ENCODE measurements at regions not wholly inside any gene's neighbourhood (a gene's known extent, or its start where the extent isn't known, plus 50 kb on each side); places are given as distances from the start of the nearest gene placed in this dataset.

DNA sequence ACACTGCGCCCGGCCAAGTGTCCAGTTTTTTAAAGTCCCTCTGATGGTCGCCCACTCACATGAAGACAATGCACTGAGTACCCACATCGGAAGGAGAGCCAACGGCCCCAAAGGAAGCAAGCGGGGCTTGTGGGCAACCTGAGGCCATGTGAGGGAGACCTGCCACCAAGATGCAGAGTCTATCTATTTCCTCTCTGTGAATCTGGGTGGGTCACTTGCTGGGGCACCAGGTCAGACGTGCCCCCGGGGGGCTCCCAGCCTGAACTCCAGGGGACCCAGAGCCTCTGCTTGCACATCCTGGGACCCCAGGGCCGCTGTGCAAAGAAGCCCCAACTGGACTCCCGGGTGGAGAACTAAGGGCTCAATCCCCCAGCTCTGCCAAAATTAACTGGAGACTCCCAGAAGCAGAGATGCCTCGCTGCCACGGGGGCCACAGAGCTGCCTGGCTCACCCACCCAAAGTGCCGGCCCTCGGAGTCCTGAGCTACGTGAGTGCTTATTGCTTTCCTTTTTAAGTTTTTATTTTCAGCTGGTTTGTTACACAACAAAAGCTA lies 106.4 kb downstream of the BRD1 start:
- H3K9ac ChIP-seq (ENCODE audit: low read depth, low read length), result no peak overlapping the region
- no peaks in the 10 kb centered on the region for H3K36me3 ChIP-seq (ENCODE audit: insufficient read depth, low read depth, low read length)
- H3K4me1 ChIP-seq (ENCODE audit: insufficient read depth, low read length), result peaks cover 5% of the 10 kb centered on the region
- no peak overlapping the region for H3K4me3 ChIP-seq (ENCODE audit: low read length)
- H3K27ac ChIP-seq (ENCODE audit: low read length), result no peak overlapping the region
- H3K9me3 ChIP-seq (ENCODE audit: insufficient read depth, low read depth, low read length), result no peaks in the 10 kb centered on the region
- peaks cover 55% of the 10 kb centered on the region for H3K27me3 ChIP-seq (ENCODE audit: insufficient read depth, low read length)

DNA sequence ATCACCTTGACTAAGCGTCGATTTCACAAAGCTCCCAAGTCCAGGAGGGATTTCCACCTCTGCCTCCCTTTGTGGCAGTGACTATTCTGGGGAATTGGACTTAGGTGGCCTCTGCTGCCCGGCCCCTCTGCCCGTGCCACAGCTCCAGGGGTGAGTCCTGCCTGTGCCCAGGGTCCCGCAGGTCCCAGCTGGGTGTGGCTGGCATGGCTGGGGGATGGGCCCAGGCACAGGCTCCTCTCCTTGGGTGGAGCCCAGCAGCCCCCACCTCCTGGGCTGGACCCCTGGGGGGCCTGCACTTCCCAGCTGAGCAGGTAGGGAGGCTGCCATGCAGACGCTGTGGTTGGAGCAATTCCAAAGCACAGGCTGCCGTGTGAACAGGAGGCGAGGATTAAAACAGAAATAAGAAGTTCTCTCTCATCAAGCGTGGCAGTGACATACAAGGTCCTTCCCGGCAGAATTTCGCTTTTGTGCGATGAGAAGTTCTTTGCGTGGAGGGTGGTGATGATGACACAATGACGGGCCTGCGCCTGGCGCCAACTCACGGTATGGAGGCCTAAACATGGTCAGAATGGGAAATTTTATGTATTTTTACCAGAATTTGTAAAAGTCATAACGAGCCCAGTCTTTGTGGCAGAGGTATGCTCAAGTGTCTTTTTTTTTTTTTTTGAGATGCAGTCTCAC lies 107.3 kb downstream of the BRD1 start:
- Histone ChIP-seq H3K27ac (ENCODE audit: low read length) (no peak overlapping the region), H3K4me3 (ENCODE audit: low read length) (no peak overlapping the region), H3K4me1 (ENCODE audit: insufficient read depth, low read length) (peaks cover 5% of the 10 kb centered on the region), H3K9me3 (ENCODE audit: insufficient read depth, low read depth, low read length) (no peaks in the 10 kb centered on the region), H3K27me3 (ENCODE audit: insufficient read depth, low read length) (peaks cover 55% of the 10 kb centered on the region), H3K9ac (ENCODE audit: low read depth, low read length) (no peak overlapping the region), H3K36me3 (ENCODE audit: insufficient read depth, low read depth, low read length) (no peaks in the 10 kb centered on the region)

DNA sequence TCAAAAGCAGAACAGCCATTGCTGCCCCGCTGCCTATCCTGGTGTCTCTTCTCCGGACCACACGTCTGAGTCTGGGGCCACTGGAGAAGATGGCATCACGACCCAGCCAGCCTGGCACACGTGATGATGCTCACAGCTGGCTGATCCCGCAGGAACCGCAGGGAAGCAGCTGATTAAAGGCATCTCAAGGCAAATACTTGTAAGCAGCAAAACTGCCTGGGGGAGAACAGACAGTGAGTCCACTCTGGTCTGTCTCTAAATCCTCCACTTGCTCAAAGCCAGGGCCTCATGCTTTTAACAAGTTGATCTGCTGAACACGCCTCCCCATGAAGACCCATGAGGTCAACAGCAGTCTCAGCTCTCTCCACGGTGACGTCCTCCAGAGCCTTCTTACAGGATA lies 108.6 kb downstream of the BRD1 start:
- Histone ChIP-seq H3K36me3 (ENCODE audit: insufficient read depth, low read depth, low read length) (no peaks in the 10 kb centered on the region), H3K9ac (ENCODE audit: low read depth, low read length) (no peak overlapping the region), H3K9me3 (ENCODE audit: insufficient read depth, low read depth, low read length) (no peaks in the 10 kb centered on the region), H3K27ac (ENCODE audit: low read length) (no peak overlapping the region), H3K4me1 (ENCODE audit: insufficient read depth, low read length) (peaks cover 5% of the 10 kb centered on the region), H3K27me3 (ENCODE audit: insufficient read depth, low read length) (peaks cover 42% of the 10 kb centered on the region), H3K4me3 (ENCODE audit: low read length) (no peak overlapping the region)

DNA sequence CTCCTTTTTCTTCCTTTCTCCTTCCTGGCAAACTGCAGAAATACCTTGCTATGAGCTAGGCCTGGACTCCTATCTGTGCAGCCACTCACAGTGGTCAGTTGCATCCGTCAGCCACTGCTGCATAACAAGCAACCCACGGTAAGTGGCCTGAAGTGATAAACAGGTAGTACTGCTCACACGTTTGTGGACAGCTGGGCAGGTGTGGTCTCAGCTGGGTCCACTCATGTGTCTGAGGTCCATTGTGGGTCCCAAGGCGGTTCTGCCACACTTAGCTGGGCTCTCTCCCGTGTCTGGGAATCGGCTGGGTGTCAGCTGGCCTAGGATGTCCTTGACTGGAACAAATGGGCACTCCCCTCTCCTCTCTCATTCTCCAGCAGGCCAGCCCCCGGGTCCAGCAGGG lies 109.3 kb downstream of the BRD1 start:
- Histone ChIP-seq H3K9me3 (ENCODE audit: insufficient read depth, low read depth, low read length) (no peaks in the 10 kb centered on the region), H3K9ac (ENCODE audit: low read depth, low read length) (no peak overlapping the region), H3K4me1 (ENCODE audit: insufficient read depth, low read length) (peaks cover 5% of the 10 kb centered on the region), H3K36me3 (ENCODE audit: insufficient read depth, low read depth, low read length) (no peaks in the 10 kb centered on the region), H3K27me3 (ENCODE audit: insufficient read depth, low read length) (peaks cover 36% of the 10 kb centered on the region), H3K4me3 (ENCODE audit: low read length) (no peak overlapping the region), H3K27ac (ENCODE audit: low read length) (no peak overlapping the region)

DNA sequence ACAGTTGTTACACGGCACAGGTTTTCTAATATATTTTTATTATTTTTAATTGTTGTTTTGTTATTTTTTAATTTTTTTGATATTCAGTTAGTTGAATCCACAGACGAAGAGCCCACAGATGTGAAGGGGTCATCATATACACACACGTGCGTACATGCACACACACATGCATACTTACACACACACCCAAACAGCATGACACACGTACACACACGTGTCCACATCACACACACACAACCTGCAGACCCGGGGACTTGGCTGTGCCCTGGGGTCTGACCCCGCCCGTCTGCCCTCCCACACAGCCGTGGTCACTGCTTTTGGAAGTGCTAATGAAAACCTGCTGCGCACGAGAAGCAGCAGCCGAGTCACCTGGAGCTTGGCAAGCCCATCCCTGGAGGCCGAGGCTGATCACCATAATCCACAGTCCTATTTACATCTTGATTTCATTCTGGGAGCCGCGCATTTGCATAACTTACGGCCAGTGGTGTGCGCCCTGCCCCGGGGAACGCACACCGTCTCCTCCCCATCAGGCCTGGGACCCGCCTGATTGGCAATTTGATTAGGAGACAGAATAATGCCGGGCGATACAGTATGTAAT lies 110.3 kb downstream of the BRD1 start:
- peaks cover 5% of the 10 kb centered on the region for H3K4me1 ChIP-seq (ENCODE audit: insufficient read depth, low read length)
- H3K4me3 ChIP-seq (ENCODE audit: low read length), result no peak overlapping the region
- no peaks in the 10 kb centered on the region for H3K36me3 ChIP-seq (ENCODE audit: insufficient read depth, low read depth, low read length)
- H3K27ac ChIP-seq (ENCODE audit: low read length), result no peak overlapping the region
- H3K9me3 ChIP-seq (ENCODE audit: insufficient read depth, low read depth, low read length), result no peaks in the 10 kb centered on the region
- no peak overlapping the region for H3K9ac ChIP-seq (ENCODE audit: low read depth, low read length)
- H3K27me3 ChIP-seq (ENCODE audit: insufficient read depth, low read length), result peaks cover 38% of the 10 kb centered on the region

DNA sequence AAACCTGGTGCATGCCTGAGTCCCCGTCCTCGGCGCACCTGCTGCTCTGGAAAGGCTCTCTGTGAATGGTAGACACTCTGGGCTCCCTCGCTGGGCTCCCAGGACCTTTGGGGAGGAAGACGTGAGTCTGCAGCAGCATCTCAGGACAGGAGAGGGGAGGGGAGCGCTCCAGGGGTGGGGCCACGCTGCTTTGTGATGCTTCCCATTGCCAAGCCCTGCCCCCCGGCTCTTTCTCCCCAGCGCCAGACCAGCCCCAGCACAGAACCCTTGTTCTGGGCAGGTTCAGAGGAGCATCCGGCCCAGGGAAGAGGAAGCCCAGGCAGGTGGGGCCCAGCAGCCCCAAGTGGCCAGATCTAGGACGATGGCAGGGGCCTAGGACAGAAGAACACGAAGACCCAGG lies 111.2 kb downstream of the BRD1 start:
- H3K36me3 ChIP-seq (ENCODE audit: insufficient read depth, low read depth, low read length), result no peaks in the 10 kb centered on the region
- peaks cover 5% of the 10 kb centered on the region for H3K4me1 ChIP-seq (ENCODE audit: insufficient read depth, low read length)
- no peak overlapping the region for H3K27ac ChIP-seq (ENCODE audit: low read length)
- no peaks in the 10 kb centered on the region for H3K9me3 ChIP-seq (ENCODE audit: insufficient read depth, low read depth, low read length)
- peaks cover 40% of the 10 kb centered on the region for H3K27me3 ChIP-seq (ENCODE audit: insufficient read depth, low read length)
- no peak overlapping the region for H3K9ac ChIP-seq (ENCODE audit: low read depth, low read length)
- no peak overlapping the region for H3K4me3 ChIP-seq (ENCODE audit: low read length)

DNA sequence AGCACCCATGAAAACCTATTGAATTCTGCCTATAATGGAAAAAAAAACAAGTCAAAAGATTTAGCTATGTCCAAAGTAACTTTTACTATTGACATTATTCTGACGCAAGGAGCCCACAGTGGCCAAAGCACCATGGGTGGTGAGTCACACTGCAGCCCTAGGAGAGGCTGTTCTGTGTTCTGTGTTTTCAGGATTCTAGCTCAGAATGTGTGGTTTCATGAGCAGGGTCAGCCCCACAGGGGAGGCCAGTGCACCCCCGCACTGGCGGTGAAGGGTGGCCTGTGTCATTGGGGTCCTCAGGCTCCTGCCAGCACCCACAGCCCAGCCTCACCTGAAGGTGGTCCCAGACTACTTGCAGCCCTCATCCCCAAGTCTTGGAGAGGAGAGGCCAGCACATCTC lies 112.2 kb downstream of the BRD1 start:
- Histone ChIP-seq H3K4me1 (ENCODE audit: insufficient read depth, low read length) (peaks cover 5% of the 10 kb centered on the region), H3K9ac (ENCODE audit: low read depth, low read length) (no peak overlapping the region), H3K27me3 (ENCODE audit: insufficient read depth, low read length) (peaks cover 40% of the 10 kb centered on the region), H3K4me3 (ENCODE audit: low read length) (no peak overlapping the region), H3K27ac (ENCODE audit: low read length) (no peak overlapping the region), H3K36me3 (ENCODE audit: insufficient read depth, low read depth, low read length) (no peaks in the 10 kb centered on the region), H3K9me3 (ENCODE audit: insufficient read depth, low read depth, low read length) (no peaks in the 10 kb centered on the region)

DNA sequence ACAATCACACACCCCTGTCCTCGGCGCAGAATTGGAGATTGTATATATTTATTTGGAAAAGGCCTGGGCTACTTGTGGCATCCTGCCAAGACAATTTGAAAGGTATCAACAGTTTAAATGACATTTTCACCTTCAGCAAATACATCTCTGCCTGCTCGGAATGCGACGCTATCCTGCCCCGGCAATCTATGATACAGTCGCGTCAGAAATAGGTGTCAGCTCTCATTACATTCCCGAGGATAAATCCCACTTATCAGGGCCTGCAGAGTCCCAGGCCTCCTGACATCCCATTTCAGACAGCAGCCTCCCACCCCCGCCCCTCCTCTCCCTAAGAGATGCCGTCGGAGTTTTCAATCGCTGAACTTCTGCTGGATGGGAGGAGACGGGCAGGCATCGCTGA lies 114.7 kb downstream of the BRD1 start:
- peaks cover 5% of the 10 kb centered on the region for H3K4me1 ChIP-seq (ENCODE audit: insufficient read depth, low read length)
- no peak overlapping the region for H3K4me3 ChIP-seq (ENCODE audit: low read length)
- H3K27ac ChIP-seq (ENCODE audit: low read length), result no peak overlapping the region
- H3K36me3 ChIP-seq (ENCODE audit: insufficient read depth, low read depth, low read length), result no peaks in the 10 kb centered on the region
- no peaks in the 10 kb centered on the region for H3K9me3 ChIP-seq (ENCODE audit: insufficient read depth, low read depth, low read length)
- H3K9ac ChIP-seq (ENCODE audit: low read depth, low read length), result no peak overlapping the region
- H3K27me3 ChIP-seq (ENCODE audit: insufficient read depth, low read length), result peaks cover 29% of the 10 kb centered on the region

DNA sequence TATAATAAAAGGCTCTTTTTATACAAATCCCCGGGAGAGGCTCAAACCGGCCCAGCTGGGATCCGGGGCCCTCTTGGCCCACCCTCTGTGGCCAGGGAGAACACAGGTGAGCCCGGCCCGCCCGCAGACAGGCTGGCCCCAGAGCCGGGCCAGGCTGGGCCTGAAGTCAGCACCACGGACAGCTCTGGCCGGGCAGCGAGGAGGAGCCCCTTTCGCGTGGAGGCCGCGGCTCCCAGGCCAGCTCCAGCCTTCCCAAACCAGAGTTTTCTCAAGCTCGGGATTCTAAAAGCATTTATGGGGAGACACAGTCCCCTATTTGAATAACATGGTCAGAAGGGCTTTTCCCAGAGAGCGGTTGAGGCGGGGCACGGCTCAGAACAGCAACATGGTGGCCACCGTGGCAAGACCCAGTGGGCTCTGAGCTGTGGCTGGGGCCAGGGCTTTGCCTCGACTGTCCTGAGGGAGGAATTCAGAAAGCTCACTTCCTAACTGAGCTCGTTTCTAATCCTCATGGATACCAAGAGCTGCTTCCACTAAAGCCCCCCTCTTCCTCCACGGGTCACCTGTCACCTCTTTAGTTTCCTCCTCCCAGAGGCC lies 115.4 kb downstream of the BRD1 start:
- H3K27me3 ChIP-seq (ENCODE audit: insufficient read depth, low read length), result peaks cover 26% of the 10 kb centered on the region

DNA sequence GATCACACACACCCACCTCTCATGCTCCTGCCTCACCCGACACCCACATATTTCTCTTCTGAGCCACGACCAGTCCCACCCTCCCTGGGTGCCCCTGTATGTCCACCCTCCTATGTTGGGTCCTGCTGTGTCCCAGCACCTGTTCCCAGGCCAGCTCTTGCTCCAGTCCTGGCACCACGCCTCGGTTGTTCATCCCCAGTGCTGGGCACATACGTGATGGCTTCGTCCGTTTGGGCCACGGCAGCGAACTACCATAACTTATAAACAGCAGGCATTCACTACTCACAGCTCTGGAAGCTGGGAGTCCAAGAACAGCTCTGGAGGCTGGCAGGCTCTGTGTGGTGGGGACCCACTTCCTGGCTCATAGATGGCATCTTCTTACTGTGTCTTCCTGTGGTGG lies 116.9 kb downstream of the BRD1 start:
- Histone ChIP-seq H3K27me3 (ENCODE audit: insufficient read depth, low read length) (peaks cover 13% of the 10 kb centered on the region), H3K9me3 (ENCODE audit: insufficient read depth, low read depth, low read length) (no peaks in the 10 kb centered on the region), H3K9ac (ENCODE audit: low read depth, low read length) (no peak overlapping the region), H3K4me3 (ENCODE audit: low read length) (no peak overlapping the region), H3K36me3 (ENCODE audit: insufficient read depth, low read depth, low read length) (no peaks in the 10 kb centered on the region), H3K27ac (ENCODE audit: low read length) (no peak overlapping the region), H3K4me1 (ENCODE audit: insufficient read depth, low read length) (no peaks in the 10 kb centered on the region)

More for the DNA sequence above, 115.4 kb downstream of the BRD1 start:
- H3K9me3 ChIP-seq (ENCODE audit: insufficient read depth, low read depth, low read length), result no peaks in the 10 kb centered on the region
- no peaks in the 10 kb centered on the region for H3K36me3 ChIP-seq (ENCODE audit: insufficient read depth, low read depth, low read length)
- peaks cover 3% of the 10 kb centered on the region; the same call in 1 of the 2 replicates for H3K4me1 ChIP-seq (ENCODE audit: insufficient read depth, low read length)
- H3K9ac ChIP-seq (ENCODE audit: low read depth, low read length), result no peak overlapping the region
- no peak overlapping the region for H3K4me3 ChIP-seq (ENCODE audit: low read length)
- no peak overlapping the region for H3K27ac ChIP-seq (ENCODE audit: low read length)

DNA sequence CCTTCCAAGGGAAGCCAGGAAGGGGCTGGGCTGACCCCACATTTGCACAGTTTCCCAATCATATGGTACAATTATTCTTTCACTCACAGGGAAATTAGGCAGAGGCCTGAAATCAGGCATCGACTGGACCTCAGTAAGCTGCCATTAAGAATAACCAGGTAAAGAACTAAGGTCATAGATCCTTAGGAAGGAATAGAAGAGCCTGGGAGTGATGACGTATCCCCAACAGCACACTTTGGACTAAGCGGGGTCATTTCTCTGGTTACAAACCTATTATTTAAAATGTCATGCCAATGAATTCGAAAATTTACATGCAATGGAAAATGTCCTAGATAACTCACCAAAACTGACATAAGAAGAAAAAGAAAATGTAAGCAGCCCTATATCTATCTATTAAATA lies 118.2 kb downstream of the BRD1 start:
- no peaks in the 10 kb centered on the region for H3K9me3 ChIP-seq (ENCODE audit: insufficient read depth, low read depth, low read length)
- H3K27ac ChIP-seq (ENCODE audit: low read length), result no peak overlapping the region
- H3K27me3 ChIP-seq (ENCODE audit: insufficient read depth, low read length), result peaks cover 10% of the 10 kb centered on the region
- no peak overlapping the region for H3K9ac ChIP-seq (ENCODE audit: low read depth, low read length)
- H3K4me1 ChIP-seq (ENCODE audit: insufficient read depth, low read length), result no peaks in the 10 kb centered on the region
- no peak overlapping the region for H3K4me3 ChIP-seq (ENCODE audit: low read length)
- H3K36me3 ChIP-seq (ENCODE audit: insufficient read depth, low read depth, low read length), result no peaks in the 10 kb centered on the region

DNA sequence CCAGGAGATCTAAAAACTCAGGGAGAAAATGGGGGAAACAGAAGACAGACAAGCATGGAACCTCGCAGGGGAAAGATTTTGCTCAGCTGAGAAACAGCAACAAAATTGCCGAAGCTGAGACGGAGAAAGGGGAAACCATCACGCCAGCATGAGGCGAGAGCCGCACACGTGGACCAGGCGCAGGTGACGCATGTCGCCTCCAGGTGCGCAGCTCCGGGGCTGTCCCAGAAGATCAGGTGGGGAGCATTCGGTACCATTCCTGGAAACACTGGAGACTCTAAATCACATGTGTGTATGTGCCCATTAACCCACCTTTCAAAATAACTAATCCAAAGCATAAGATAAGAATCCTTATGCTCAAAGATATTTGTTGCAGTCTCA lies 121.7 kb downstream of the BRD1 start:
- Histone ChIP-seq H3K4me3 (ENCODE audit: low read length) (no peak overlapping the region), H3K4me1 (ENCODE audit: insufficient read depth, low read length) (no peaks in the 10 kb centered on the region), H3K9me3 (ENCODE audit: insufficient read depth, low read depth, low read length) (peaks cover 8% of the 10 kb centered on the region), H3K27ac (ENCODE audit: low read length) (no peak overlapping the region), H3K36me3 (ENCODE audit: insufficient read depth, low read depth, low read length) (no peaks in the 10 kb centered on the region), H3K27me3 (ENCODE audit: insufficient read depth, low read length) (no peaks in the 10 kb centered on the region), H3K9ac (ENCODE audit: low read depth, low read length) (no peak overlapping the region)

All from iPS-20b (cell line).